Gastrocnemius medialis (tissue), 4 donors: ENCODE measurements at regions not wholly inside any gene's neighbourhood (a gene's known extent, or its start where the extent isn't known, plus 50 kb on each side); places are given as distances from the start of the nearest gene placed in this dataset.

Source experiments
- ATAC-seq, 2 donors: fragments of 150-250 bp; one replicate each; pipeline ENCODE4 v1.9.1; 2016
- DNase-seq, 2 donors: peaks; one replicate each; pipeline ENCODE4 v3.0.0-alpha.2; 2019
- H3K27ac ChIP-seq, 4 donors: fragments of 200-600 bp; sonication (generic); 1 replicate in 1 of 4; 2 replicates in 3 of 4; pipeline ENCODE4 v1.5.1; 2016 to 2018; ENCODE audit warnings: mild to moderate bottlenecking in 2 of 4, moderate library complexity in 1 of 4
- H3K27me3 ChIP-seq, 3 donors: fragments of 200-600 bp; sonication (generic) in 2 of 3; 1 replicate in 1 of 3; 2 replicates in 2 of 3; pipeline versions ENCODE4 v1.5.1 to v1.6.0; 2016 to 2019; ENCODE audit warnings: mild to moderate bottlenecking in 1 of 3, moderate library complexity in 1 of 3
- H3K36me3 ChIP-seq, 2 donors: fragments of 200-600 bp; sonication (generic) in 1 of 2; one replicate each; pipeline ENCODE4 v1.5.1; 2017 to 2018
- H3K4me1 ChIP-seq, 2 donors: fragments of 200-600 bp; sonication (generic) in 1 of 2; one replicate each; pipeline ENCODE4 v1.5.1; 2016 to 2017; ENCODE audit warnings: mild to moderate bottlenecking in 2 of 2
- H3K4me3 ChIP-seq, 4 donors: fragments of 200-600 bp; sonication (generic) in 3 of 4; 1 replicate in 1 of 4; 2 replicates in 3 of 4; pipeline ENCODE4 v1.5.1; 2016 to 2019; ENCODE audit warnings: mild to moderate bottlenecking in 2 of 4
- H3K9me3 ChIP-seq, 3 donors: fragments of 200-600 bp; sonication (generic) in 2 of 3; 1 replicate in 1 of 3; 2 replicates in 2 of 3; pipeline ENCODE4 v1.5.1; 2016 to 2019
- POLR2A ChIP-seq, 2 donors: fragments of 450-650 bp; IDR thresholded peaks; one replicate each; pipeline ENCODE4 v1.6.1; 2017; ENCODE audit warnings: antibody characterized with exemption in 2 of 2, mild to moderate bottlenecking in 2 of 2, moderate library complexity in 2 of 2
- in situ Hi-C, 4 donors: fragments of 200-750 bp; cut with MboI; loops; one replicate each; pipeline versions ENCODE4 v1.15.0 to v1.8.0; 2017; ENCODE audit warnings: low sequenced_read_pairs in 4 of 4
- intact Hi-C: fragments of 100-400 bp; cut with DNase I; formaldehyde crosslinking; loops from one replicate; pipeline ENCODE4 v1.15.1; 2023; ENCODE audit warnings: low total_unique reads
- TF ChIP-seq, protein P1 (sequence below), 5 experiments: fragments of 450-650 bp in 3 of 5; fragments of 200-600 bp in 2 of 5; sonication (generic) in 2 of 5; IDR thresholded peaks in 4 of 5; conservative IDR thresholded peaks in 1 of 5; 1 replicate in 4 of 5; 2 replicates in 1 of 5; pipeline ENCODE4 v1.5.1; 2016 to 2019; ENCODE audit warnings: antibody characterized with exemption in 5 of 5, mild to moderate bottlenecking in 3 of 5, moderate library complexity in 3 of 5

DNA sequence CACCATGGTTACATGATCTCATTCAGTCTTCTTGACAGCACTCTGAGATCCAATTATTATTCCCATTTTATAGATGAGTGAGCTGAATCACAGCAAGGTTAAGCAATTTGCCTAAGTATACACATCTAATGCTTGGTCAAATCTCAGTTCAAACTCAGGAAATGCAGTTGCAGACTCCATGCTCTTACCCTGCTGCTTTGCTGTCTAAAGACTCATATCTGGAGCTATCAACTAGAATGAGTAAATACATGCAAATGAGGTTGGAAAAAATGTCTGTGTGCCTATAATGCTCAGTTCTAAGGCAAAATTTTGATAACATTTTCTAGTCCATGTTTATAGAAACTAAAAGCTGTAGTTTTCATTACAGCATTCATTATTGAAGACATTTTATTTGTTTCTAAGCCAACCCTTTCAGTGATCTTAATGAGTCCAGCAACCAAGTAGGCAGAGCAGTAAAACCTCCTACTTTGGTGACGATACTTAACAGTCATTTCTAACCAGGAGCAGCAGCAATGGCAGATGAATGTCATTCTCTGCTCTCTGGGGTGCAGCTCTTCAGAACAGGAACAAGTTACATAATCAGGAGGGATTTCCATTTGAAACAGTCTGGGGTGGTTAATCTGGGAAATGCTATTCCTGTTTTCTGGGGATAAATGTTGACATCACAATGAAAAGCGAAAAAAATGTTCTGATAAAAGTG is 396.8 kb upstream of the UBE2E3 start:
- in situ Hi-C loops: no loop called here

DNA sequence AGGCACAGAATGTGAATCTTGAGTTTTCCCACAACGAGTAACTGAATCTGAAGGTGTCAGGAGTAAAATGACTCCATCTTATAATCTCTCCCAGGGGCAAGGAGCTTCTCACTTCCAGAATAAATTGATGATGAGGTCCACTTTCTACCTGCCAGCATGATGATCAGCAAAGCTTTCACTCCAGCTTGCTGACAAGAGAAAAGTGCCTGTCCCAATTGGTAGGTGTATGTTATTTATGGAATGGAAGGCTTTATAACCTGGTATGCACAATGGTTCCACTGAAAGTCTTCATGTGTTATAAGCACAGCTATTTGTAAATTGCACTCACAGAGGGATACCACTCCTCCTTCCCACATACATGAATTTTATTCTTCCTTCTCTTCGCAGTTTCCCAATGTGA is 401.0 kb upstream of the UBE2E3 start:
- no peaks in the 10 kb centered on the region for H3K4me1 ChIP-seq
- H3K36me3 ChIP-seq: no peaks in the 10 kb centered on the region
- TF ChIP-seq, protein P1, sequence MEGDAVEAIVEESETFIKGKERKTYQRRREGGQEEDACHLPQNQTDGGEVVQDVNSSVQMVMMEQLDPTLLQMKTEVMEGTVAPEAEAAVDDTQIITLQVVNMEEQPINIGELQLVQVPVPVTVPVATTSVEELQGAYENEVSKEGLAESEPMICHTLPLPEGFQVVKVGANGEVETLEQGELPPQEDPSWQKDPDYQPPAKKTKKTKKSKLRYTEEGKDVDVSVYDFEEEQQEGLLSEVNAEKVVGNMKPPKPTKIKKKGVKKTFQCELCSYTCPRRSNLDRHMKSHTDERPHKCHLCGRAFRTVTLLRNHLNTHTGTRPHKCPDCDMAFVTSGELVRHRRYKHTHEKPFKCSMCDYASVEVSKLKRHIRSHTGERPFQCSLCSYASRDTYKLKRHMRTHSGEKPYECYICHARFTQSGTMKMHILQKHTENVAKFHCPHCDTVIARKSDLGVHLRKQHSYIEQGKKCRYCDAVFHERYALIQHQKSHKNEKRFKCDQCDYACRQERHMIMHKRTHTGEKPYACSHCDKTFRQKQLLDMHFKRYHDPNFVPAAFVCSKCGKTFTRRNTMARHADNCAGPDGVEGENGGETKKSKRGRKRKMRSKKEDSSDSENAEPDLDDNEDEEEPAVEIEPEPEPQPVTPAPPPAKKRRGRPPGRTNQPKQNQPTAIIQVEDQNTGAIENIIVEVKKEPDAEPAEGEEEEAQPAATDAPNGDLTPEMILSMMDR (IDR thresholded peaks at IDR 0.05 in 4 of 5, conservative IDR thresholded peaks at IDR 0.05 in 1 of 5): no peak
- in situ Hi-C loops: no loop called here
- intact Hi-C loops: no loop called here
- DNase-seq (no peak), ATAC-seq (no peak)
- H3K27me3 ChIP-seq: no peaks in the 10 kb centered on the region
- H3K9me3 ChIP-seq: no peaks in the 10 kb centered on the region
- H3K27ac ChIP-seq: no peak overlapping the region
- H3K4me3 ChIP-seq: no peak overlapping the region

More for the DNA sequence above, 396.8 kb upstream of the UBE2E3 start:
- no peaks in the 10 kb centered on the region for H3K4me1 ChIP-seq
- intact Hi-C loops: no loop called here
- DNase-seq (no peak), ATAC-seq (no peak)
- no peak overlapping the region for H3K4me3 ChIP-seq
- no peak overlapping the region for H3K27ac ChIP-seq
- H3K27me3 ChIP-seq: no peaks in the 10 kb centered on the region
- H3K36me3 ChIP-seq: no peaks in the 10 kb centered on the region
- H3K9me3 ChIP-seq: no peaks in the 10 kb centered on the region
- TF ChIP-seq, protein P1 (IDR thresholded peaks at IDR 0.05 in 4 of 5, conservative IDR thresholded peaks at IDR 0.05 in 1 of 5): no peak
- no peak for TF ChIP-seq POLR2A (IDR thresholded peaks at IDR 0.05)

DNA sequence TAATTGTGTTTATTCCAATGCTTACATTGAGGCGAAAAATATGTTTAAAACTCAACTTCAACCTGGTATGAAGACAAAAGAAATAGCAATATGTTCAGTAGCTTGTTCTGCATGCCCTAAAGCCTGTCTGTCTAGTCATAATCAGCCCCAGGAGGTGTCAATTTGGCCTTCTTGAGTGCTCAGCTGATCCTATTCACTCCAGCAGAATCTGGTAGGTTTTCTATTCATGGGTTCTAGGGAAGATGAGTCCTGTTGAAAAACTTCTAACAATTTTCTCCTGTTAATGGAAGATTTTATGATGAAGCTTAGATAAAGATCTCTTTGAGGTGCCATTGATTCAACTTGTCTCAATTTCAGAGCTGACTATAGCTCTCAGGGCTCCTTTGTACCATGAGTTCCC is 402.0 kb upstream of the UBE2E3 start:
- ATAC-seq (no peak), DNase-seq (no peak)
- H3K9me3 ChIP-seq: no peaks in the 10 kb centered on the region
- no peak overlapping the region for H3K4me3 ChIP-seq
- intact Hi-C loops: no loop called here
- no peaks in the 10 kb centered on the region for H3K27me3 ChIP-seq
- in situ Hi-C loops: no loop called here
- TF ChIP-seq POLR2A (IDR thresholded peaks at IDR 0.05): no peak
- TF ChIP-seq, protein P1 (IDR thresholded peaks at IDR 0.05 in 4 of 5, conservative IDR thresholded peaks at IDR 0.05 in 1 of 5): no peak
- no peaks in the 10 kb centered on the region for H3K36me3 ChIP-seq
- H3K4me1 ChIP-seq: no peaks in the 10 kb centered on the region
- no peak overlapping the region for H3K27ac ChIP-seq

DNA sequence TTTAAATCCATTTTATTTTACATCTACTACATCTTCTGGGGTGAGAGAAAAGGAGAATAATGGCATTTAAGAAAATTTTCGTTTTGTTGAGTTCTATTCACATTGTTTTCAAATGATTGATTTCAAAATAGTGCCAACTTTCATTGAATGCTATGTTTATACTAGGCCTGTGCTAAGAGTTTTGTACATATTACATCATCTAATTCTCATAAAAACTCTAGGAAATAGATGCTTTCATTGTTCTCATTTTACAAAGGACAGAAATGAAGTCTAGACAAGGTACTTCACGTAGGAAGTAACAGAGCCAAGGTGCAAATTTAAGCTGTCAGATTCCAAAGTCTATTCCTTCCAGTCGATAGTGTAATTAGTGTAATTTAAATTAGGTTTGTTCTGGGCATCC is 402.8 kb upstream of the UBE2E3 start:
- no peak overlapping the region for H3K4me3 ChIP-seq
- H3K27ac ChIP-seq: no peak overlapping the region
- no peaks in the 10 kb centered on the region for H3K9me3 ChIP-seq
- H3K4me1 ChIP-seq: no peaks in the 10 kb centered on the region
- DNase-seq (no peak), ATAC-seq (no peak)
- H3K27me3 ChIP-seq: no peaks in the 10 kb centered on the region
- H3K36me3 ChIP-seq: no peaks in the 10 kb centered on the region
- in situ Hi-C loops: no loop called here
- intact Hi-C loops: no loop called here
- TF ChIP-seq, protein P1 (IDR thresholded peaks at IDR 0.05 in 4 of 5, conservative IDR thresholded peaks at IDR 0.05 in 1 of 5): no peak
- TF ChIP-seq POLR2A (IDR thresholded peaks at IDR 0.05): no peak

DNA sequence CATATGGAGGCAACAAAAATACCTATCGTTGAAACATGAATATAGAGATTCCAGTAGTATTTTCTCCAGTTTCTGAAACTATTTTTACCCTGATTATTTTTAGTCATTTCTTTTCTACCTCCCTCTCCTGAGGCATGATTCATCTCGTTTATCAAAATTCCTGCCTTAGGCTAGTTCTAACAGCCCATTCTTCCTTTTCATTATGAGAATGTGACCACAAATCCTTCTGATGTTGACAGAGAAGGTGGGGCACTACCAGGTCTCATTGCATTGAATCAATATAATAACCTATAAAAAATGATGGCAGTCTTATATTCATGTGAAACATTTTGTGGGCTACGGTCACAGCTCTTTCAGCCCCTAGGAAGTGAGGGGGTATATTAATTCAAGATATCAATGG is 406.5 kb upstream of the UBE2E3 start:
- H3K9me3 ChIP-seq: no peaks in the 10 kb centered on the region
- no peak for DNase-seq
- in situ Hi-C loops: no loop called here
- no peaks in the 10 kb centered on the region for H3K27me3 ChIP-seq
- H3K36me3 ChIP-seq: no peaks in the 10 kb centered on the region
- no peaks in the 10 kb centered on the region for H3K4me1 ChIP-seq
- TF ChIP-seq POLR2A (IDR thresholded peaks at IDR 0.05): no peak
- TF ChIP-seq, protein P1 (IDR thresholded peaks at IDR 0.05 in 4 of 5, conservative IDR thresholded peaks at IDR 0.05 in 1 of 5): no peak
- no peak overlapping the region for H3K27ac ChIP-seq
- no peak overlapping the region for H3K4me3 ChIP-seq
- ATAC-seq: no peak
- intact Hi-C loops: no loop called here
